Pancreas (tissue), 10 donors: ENCODE measurements at regions not wholly inside any gene's neighbourhood (a gene's known extent, or its start where the extent isn't known, plus 50 kb on each side); places are given as distances from the start of the nearest gene placed in this dataset.

Experiments
- ATAC-seq, 4 donors: fragments of 200-7000 bp; cut with Tn5 transposase; one replicate each; pipeline versions ENCODE4 v1.8.0 to v1.9.1; 2020; ENCODE audit warnings: mild to moderate bottlenecking in 4 of 4, moderate library complexity in 4 of 4
- DNase-seq, 6 donors: peaks; one replicate each; pipeline ENCODE4 v3.0.0-alpha.2; 2020
- FAIRE-seq: peaks from 2 replicates; lab custom pipeline; 2012; peaks lifted over from hg19 to GRCh38; lab: Jason Lieb, UNC
- H3K27ac ChIP-seq, 4 donors: fragments of 200-600 bp; sonication (generic); 1 replicate in 3 of 4; 2 replicates in 1 of 4; pipeline versions ENCODE4 v1.5.0 to v1.8.0; 2020
- H3K27me3 ChIP-seq, 4 donors: fragments of 200-600 bp; one replicate each; pipeline ENCODE4 v1.8.0; 2021
- H3K36me3 ChIP-seq, 3 donors: fragments of 200-600 bp; sonication (generic) in 1 of 3; one replicate each; pipeline versions ENCODE4 v1.5.0 to v1.8.0; 2020 to 2021
- H3K4me1 ChIP-seq, 3 donors: fragments of 200-600 bp; one replicate each; pipeline ENCODE4 v1.8.0; 2021
- H3K4me3 ChIP-seq, 4 donors: fragments of 200-600 bp; sonication (generic) in 2 of 4; one replicate each; pipeline versions ENCODE4 v1.5.0 to v1.8.0; 2020 to 2021
- H3K9me3 ChIP-seq, 4 donors: fragments of 200-600 bp; one replicate each; pipeline ENCODE4 v1.8.0; 2021
- WGBS, 2 donors: extraction: QIAGEN DNeasy Blood & Tissue Kit; methylation state at CpG; one replicate each; pipeline ENCODE4 v1.1.7; 2013; 5-methylcytosine and 5-hydroxymethylcytosine counted together
- intact Hi-C, 3 donors: fragments of 100-400 bp; cut with DNase I; formaldehyde crosslinking; loops; one replicate each; pipeline versions ENCODE4 v1.11.1 to v1.14.2; 2022
- TF ChIP-seq, protein P1 (sequence below), 4 donors: fragments of 200-600 bp; sonication (generic) in 3 of 4; IDR thresholded peaks; one replicate each; pipeline versions ENCODE4 v1.5.0 to v1.8.0; 2021; ENCODE audit warnings: antibody characterized with exemption in 4 of 4
- donor health status: healthy with polysubstance abuse.
- donor health status: DM: no; HTN: no; CAD: no; lungs with moderate emphysema.
- donor health status: DM: no; HTN: no; CAD: no.
- donor health status: control.
- donor health status: control.
- donor health status: Bipolar disorder and iron deficiency.
- donor health status: DM: yes; HTN: yes; CAD: no.
- donor health status: DM: no; HTN: no; CAD: no.
- donor health status: DM: no; HTN: no; CAD: no.
- donor health status: DM: yes; HTN: yes; CAD: no.

DNA sequence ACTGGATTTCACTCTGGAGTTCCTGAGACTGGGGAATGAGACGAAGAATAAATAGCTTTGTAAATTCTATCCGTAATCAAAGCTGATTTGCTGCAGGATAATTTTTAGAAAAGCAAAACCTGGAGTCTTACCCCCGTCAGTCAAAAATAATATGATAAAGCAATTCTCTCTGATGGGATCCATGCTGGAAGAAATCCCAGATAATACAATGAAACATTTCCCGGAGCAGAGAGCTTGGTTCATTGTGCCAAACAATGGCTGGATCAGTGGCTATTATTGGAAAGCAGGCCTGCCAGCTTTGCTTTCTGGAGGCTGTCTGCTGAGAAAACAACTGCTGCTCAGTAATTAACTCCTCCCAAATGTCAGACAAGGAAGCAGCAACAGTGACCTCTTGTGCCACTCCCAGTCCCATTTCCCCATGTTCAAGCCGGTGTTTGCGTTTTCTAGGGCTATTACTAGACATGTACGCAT is 609.4 kb upstream of the PCDH15 start:
- intact Hi-C loops: no loop called here
- FAIRE-seq (no peak), ATAC-seq (peak; percentile 70 to 98 (median 79)), DNase-seq (peak in 3 of 6 donors; percentile 17 to 37 (median 25))
- TF ChIP-seq, protein P1, sequence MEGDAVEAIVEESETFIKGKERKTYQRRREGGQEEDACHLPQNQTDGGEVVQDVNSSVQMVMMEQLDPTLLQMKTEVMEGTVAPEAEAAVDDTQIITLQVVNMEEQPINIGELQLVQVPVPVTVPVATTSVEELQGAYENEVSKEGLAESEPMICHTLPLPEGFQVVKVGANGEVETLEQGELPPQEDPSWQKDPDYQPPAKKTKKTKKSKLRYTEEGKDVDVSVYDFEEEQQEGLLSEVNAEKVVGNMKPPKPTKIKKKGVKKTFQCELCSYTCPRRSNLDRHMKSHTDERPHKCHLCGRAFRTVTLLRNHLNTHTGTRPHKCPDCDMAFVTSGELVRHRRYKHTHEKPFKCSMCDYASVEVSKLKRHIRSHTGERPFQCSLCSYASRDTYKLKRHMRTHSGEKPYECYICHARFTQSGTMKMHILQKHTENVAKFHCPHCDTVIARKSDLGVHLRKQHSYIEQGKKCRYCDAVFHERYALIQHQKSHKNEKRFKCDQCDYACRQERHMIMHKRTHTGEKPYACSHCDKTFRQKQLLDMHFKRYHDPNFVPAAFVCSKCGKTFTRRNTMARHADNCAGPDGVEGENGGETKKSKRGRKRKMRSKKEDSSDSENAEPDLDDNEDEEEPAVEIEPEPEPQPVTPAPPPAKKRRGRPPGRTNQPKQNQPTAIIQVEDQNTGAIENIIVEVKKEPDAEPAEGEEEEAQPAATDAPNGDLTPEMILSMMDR (IDR thresholded peaks at IDR 0.05): no peak
- H3K4me1 ChIP-seq: peaks cover 0 to 6% (median 0%) of the 10 kb centered on the region in 3 donors
- H3K9me3 ChIP-seq: no peaks in the 10 kb centered on the region
- WGBS, 2 donors: 18 to 22% methylated on average over 7 of the region's 7 CpGs
- H3K36me3 ChIP-seq: no peaks in the 10 kb centered on the region
- H3K27ac ChIP-seq: no peak overlapping the region
- H3K27me3 ChIP-seq: no peaks in the 10 kb centered on the region
- no peak overlapping the region for H3K4me3 ChIP-seq

DNA sequence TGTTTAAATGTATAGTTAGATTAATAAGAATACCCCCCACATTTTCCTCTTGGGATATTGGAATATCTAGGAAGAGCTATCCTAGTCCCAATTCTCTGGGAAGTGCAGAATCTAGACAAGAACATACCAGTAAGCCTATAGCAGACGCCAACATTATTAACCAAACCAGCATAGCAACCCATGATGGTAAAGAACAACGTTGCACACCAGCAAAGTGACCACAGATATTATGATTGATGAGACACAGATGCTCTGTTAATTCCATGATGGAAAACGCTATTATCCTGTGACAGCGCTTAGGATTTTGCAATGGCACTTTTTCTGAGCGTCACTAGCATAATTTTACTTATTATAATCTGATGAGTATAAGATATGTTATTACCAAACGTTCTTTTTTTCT is 603.1 kb upstream of the PCDH15 start:
- Histone ChIP-seq H3K27ac (no peak overlapping the region), H3K9me3 (no peaks in the 10 kb centered on the region), H3K27me3 (no peaks in the 10 kb centered on the region), H3K4me1 (no peaks in the 10 kb centered on the region), H3K36me3 (no peaks in the 10 kb centered on the region), H3K4me3 (no peak overlapping the region)
- DNase-seq (no peak), ATAC-seq (no peak), FAIRE-seq (no peak)
- WGBS, 2 donors: 45 to 47% methylated on average over 6 of the region's 6 CpGs
- TF ChIP-seq, protein P1 (IDR thresholded peaks at IDR 0.05): no peak
- intact Hi-C loops: no loop called here

DNA sequence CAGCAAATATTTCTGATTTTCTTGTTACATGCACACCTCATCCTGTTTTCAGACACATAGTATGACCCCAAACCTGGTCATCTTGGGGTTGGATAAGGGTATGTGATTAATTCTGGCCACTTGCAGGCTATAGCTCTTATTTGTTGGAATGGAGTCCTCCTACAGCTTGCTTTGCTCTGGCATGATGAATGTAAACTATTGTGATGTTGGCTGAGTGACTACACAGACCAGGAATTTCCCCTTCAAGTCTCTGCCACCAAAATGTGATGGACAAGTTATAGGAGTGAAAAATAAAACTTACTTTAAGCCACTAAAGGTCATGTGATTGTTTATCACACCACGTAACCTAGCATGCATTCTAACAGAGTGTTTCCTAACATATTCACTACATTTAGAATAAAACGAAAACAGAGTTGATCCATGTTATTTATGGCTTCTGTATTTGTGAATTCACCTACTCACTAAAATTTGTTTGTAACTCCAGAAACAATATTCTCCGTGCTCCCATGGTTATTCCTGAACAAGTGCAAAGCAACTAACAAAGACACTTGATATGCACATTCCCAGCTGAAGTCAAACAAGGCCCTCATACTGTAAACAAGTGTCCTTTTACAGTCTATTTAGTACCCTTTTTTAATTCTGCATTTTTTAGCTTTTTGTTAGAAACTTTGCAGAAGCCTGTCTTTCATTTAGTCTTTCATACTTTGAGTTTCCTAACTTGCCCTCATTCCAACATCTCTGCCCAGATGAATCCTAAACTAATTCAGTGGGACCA is 599.2 kb upstream of the PCDH15 start:
- no peak overlapping the region for H3K27ac ChIP-seq
- no peaks in the 10 kb centered on the region for H3K36me3 ChIP-seq
- intact Hi-C loops: no loop called here
- WGBS, 2 donors: 47 to 57% methylated on average over 3 of the region's 3 CpGs
- no peak for DNase-seq
- H3K4me3 ChIP-seq: no peak overlapping the region
- no peaks in the 10 kb centered on the region for H3K4me1 ChIP-seq
- TF ChIP-seq, protein P1 (IDR thresholded peaks at IDR 0.05): no peak
- no peaks in the 10 kb centered on the region for H3K27me3 ChIP-seq
- ATAC-seq: no peak
- no peak for FAIRE-seq
- no peaks in the 10 kb centered on the region for H3K9me3 ChIP-seq

DNA sequence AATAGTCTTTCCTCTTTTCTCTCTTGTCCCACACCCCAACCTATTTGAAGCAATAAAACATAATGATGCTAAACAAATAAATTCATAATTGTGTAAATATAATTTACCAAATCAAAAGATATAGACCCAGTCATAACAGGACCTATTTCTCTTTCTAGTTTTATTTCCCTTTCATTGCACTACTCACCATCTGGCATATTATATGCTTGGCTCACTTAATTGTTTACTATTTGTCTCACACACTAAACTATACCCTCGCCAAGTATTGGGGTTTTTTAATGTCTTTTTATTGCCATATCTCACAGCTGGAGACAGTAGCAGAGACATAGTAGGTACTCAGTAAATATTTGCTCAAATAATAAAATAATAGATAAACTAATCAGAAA is 597.5 kb upstream of the PCDH15 start:
- Histone ChIP-seq H3K4me1 (no peaks in the 10 kb centered on the region), H3K27ac (no peak overlapping the region), H3K36me3 (no peaks in the 10 kb centered on the region), H3K27me3 (no peaks in the 10 kb centered on the region), H3K9me3 (no peaks in the 10 kb centered on the region), H3K4me3 (no peak overlapping the region)
- intact Hi-C loops: no loop called here
- FAIRE-seq (no peak), ATAC-seq (no peak), DNase-seq (no peak)
- TF ChIP-seq, protein P1 (IDR thresholded peaks at IDR 0.05): no peak
- WGBS, 2 donors: 28 to 30% methylated on average over 1 of the region's 1 CpG
